ENCODE measurements at regions not wholly inside any gene's neighbourhood (a gene's known extent, or its start where the extent isn't known, plus 50 kb on each side); places are given as distances from the start of the nearest gene placed in this dataset.
"Not testable (repeated sequence)": the region's sequence is repeated elsewhere in the genome, so short reads cannot be mapped to it uniquely, and the experiment has no call there.

- DNase-seq (ENCODE audit: low read depth, low spot score): no peak
Measured at GRCh38 chr6:84353459-84354423, 126.3 kb upstream of the CEP162 start.

- no peak for DNase-seq (ENCODE audit: low read depth, low spot score)
Measured at GRCh38 chr6:84350397-84350796, 123.0 kb upstream of the CEP162 start.

- DNase-seq (ENCODE audit: low read depth, low spot score): no peak
Measured at GRCh38 chr6:84349542-84349941, 122.1 kb upstream of the CEP162 start.

- no peak for DNase-seq (ENCODE audit: low read depth, low spot score)
Measured at GRCh38 chr6:84348801-84349200, 121.4 kb upstream of the CEP162 start.

GRCh38 chr6:84346372-84346771 lies 118.9 kb upstream of the CEP162 start:
- no peak for DNase-seq (ENCODE audit: low read depth, low spot score)

- DNase-seq (ENCODE audit: low read depth, low spot score): no peak
Measured at GRCh38 chr6:84344005-84344404, 116.6 kb upstream of the CEP162 start.

GRCh38 chr6:84340422-84340821 lies 113.0 kb upstream of the CEP162 start:
- DNase-seq (ENCODE audit: low read depth, low spot score): no peak

GRCh38 chr6:84333842-84334241 lies 106.4 kb upstream of the CEP162 start:
- no peak for DNase-seq (ENCODE audit: low read depth, low spot score)

GRCh38 chr6:84332139-84333034 lies 104.9 kb upstream of the CEP162 start:
- DNase-seq (ENCODE audit: low read depth, low spot score): no peak

- no peak for DNase-seq (ENCODE audit: low read depth, low spot score)
Measured at GRCh38 chr6:84330325-84330724, 102.9 kb upstream of the CEP162 start.

- no peak for DNase-seq (ENCODE audit: low read depth, low spot score)
Measured at GRCh38 chr6:84329516-84329915, 102.1 kb upstream of the CEP162 start.

GRCh38 chr6:84329077-84329476 lies 101.6 kb upstream of the CEP162 start:
- DNase-seq (ENCODE audit: low read depth, low spot score): no peak

GRCh38 chr6:84317463-84317862 lies 90.0 kb upstream of the CEP162 start:
- no peak for DNase-seq (ENCODE audit: low read depth, low spot score)

GRCh38 chr6:84314377-84314898 lies 87.0 kb upstream of the CEP162 start:
- no peak for DNase-seq (ENCODE audit: low read depth, low spot score)

GRCh38 chr6:84309336-84309735 lies 81.9 kb upstream of the CEP162 start:
- DNase-seq (ENCODE audit: low read depth, low spot score): no peak

- no peak for DNase-seq (ENCODE audit: low read depth, low spot score)
Measured at GRCh38 chr6:84304881-84305280, 77.4 kb upstream of the CEP162 start.

- DNase-seq (ENCODE audit: low read depth, low spot score): not testable (repeated sequence)
Measured at GRCh38 chr6:84291033-84291432, 63.6 kb upstream of the CEP162 start.

GRCh38 chr6:84284428-84285049 lies 57.1 kb upstream of the CEP162 start:
- no peak for DNase-seq (ENCODE audit: low read depth, low spot score)

GRCh38 chr6:84282550-84282949 lies 55.1 kb upstream of the CEP162 start:
- DNase-seq (ENCODE audit: low read depth, low spot score): no peak

- no peak for DNase-seq (ENCODE audit: low read depth, low spot score)
Measured at GRCh38 chr6:84280639-84281038, 53.2 kb upstream of the CEP162 start.

GRCh38 chr6:84280030-84280429 lies 52.6 kb upstream of the CEP162 start:
- DNase-seq (ENCODE audit: low read depth, low spot score): no peak
